WTC11 (cell line): ENCODE measurements at regions not wholly inside any gene's neighbourhood (a gene's known extent, or its start where the extent isn't known, plus 50 kb on each side); places are given as distances from the start of the nearest gene placed in this dataset.

Source experiments
- ATAC-seq: fragments of 200-7000 bp; cut with Tn5 transposase; 2 replicates; pipeline ENCODE4 v1.10.0; 2021; ENCODE audit warnings: mild to moderate bottlenecking, moderate library complexity
- CTCF ChIA-PET: fragments of 300-600 bp; sonication (Branson Sonifier 250); formaldehyde crosslinking; loops from one replicate; lab custom pipeline; 2021; ENCODE audit warnings: antibody characterized with exemption; lab: Charles Lee
- POLR2A ChIA-PET: fragments of 350-600 bp; sonication (Branson Sonifier 250); formaldehyde crosslinking; loops from one replicate; lab custom pipeline; 2021; ENCODE audit warnings: antibody characterized with exemption; lab: Charles Lee
- DNase-seq: peaks from one replicate; pipeline ENCODE4 v3.0.0; 2021; ENCODE audit warnings: low spot score
- H3K27ac Mint-ChIP-seq: 2 replicates; pipeline ENCODE4 v1.8.0; 2021; ENCODE audit warnings: mixed read lengths
- H3K27me3 Mint-ChIP-seq: 2 replicates; pipeline ENCODE4 v1.8.0; 2021; ENCODE audit warnings: low read depth, mild to moderate bottlenecking, moderate library complexity, mixed read lengths
- H3K36me3 Mint-ChIP-seq: 2 replicates; pipeline ENCODE4 v1.8.0; 2021; ENCODE audit warnings: mixed read lengths
- H3K4me1 Mint-ChIP-seq: 2 replicates; pipeline ENCODE4 v1.8.0; 2022; ENCODE audit warnings: mixed read lengths
- H3K4me3 Mint-ChIP-seq: 2 replicates; pipeline ENCODE4 v1.8.0; 2021; ENCODE audit warnings: mild to moderate bottlenecking, moderate library complexity, mixed read lengths
- H3K9me3 Mint-ChIP-seq: 2 replicates; pipeline ENCODE4 v1.8.0; 2021; ENCODE audit warnings: mixed read lengths
- FOXK1 ChIP-seq: sonication (generic); formaldehyde crosslinking; IDR thresholded peaks from 2 replicates; pipeline ENCODE4 v1.8.0; 2022; ENCODE audit warnings: mild to moderate bottlenecking, moderate library complexity, missing genetic modification reagents
- GABPB1 ChIP-seq: sonication (generic); formaldehyde crosslinking; IDR thresholded peaks from 2 replicates; pipeline ENCODE4 v1.8.1; 2023; ENCODE audit warnings: mild to moderate bottlenecking, missing genetic modification reagents
- KAT7 ChIP-seq: sonication (generic); formaldehyde crosslinking; IDR thresholded peaks from 2 replicates; pipeline ENCODE4 v1.8.1; 2023; ENCODE audit warnings: missing genetic modification reagents, mild to moderate bottlenecking, borderline replicate concordance
- SP1 ChIP-seq: sonication (generic); formaldehyde crosslinking; conservative IDR thresholded peaks from 2 replicates; pipeline ENCODE4 v1.8.1; 2022; ENCODE audit warnings: missing genetic modification reagents
- TEAD4 ChIP-seq: sonication (generic); formaldehyde crosslinking; IDR thresholded peaks from 2 replicates; pipeline ENCODE4 v1.8.0; 2022; ENCODE audit warnings: mild to moderate bottlenecking, missing genetic modification reagents
- TP53 ChIP-seq: sonication (generic); formaldehyde crosslinking; IDR thresholded peaks from 2 replicates; pipeline ENCODE4 v1.8.1; 2023; ENCODE audit warnings: mild to moderate bottlenecking, missing genetic modification reagents
- TF ChIP-seq, protein P1 (sequence below): sonication (generic); formaldehyde crosslinking; IDR thresholded peaks from 2 replicates; pipeline ENCODE4 v1.8.0; 2022; ENCODE audit warnings: missing genetic modification reagents
- TF ChIP-seq, protein P2 (sequence below): sonication (generic); formaldehyde crosslinking; IDR thresholded peaks from 2 replicates; pipeline ENCODE4 v1.8.0; 2023; ENCODE audit warnings: missing genetic modification reagents
- TF ChIP-seq, protein P3 (sequence below): sonication (generic); formaldehyde crosslinking; IDR thresholded peaks from 2 replicates; pipeline ENCODE4 v1.8.1; 2023; ENCODE audit warnings: mild to moderate bottlenecking, moderate library complexity, missing genetic modification reagents
- TF ChIP-seq, protein P4 (sequence below): sonication (generic); formaldehyde crosslinking; IDR thresholded peaks from 2 replicates; pipeline ENCODE4 v1.8.1; 2023; ENCODE audit warnings: mild to moderate bottlenecking, missing genetic modification reagents
- TF ChIP-seq, protein P5 (sequence below): fragments of 250-450 bp; sonication (Bioruptor Pico); IDR thresholded peaks from 2 replicates; pipeline ENCODE4 v2.1.2; 2022; ENCODE audit warnings: mild to moderate bottlenecking, moderate library complexity
- TF ChIP-seq, protein P6 (sequence below): sonication (generic); formaldehyde crosslinking; IDR thresholded peaks from 2 replicates; pipeline ENCODE4 v1.8.0; 2023; ENCODE audit warnings: mild to moderate bottlenecking, missing genetic modification reagents

DNA sequence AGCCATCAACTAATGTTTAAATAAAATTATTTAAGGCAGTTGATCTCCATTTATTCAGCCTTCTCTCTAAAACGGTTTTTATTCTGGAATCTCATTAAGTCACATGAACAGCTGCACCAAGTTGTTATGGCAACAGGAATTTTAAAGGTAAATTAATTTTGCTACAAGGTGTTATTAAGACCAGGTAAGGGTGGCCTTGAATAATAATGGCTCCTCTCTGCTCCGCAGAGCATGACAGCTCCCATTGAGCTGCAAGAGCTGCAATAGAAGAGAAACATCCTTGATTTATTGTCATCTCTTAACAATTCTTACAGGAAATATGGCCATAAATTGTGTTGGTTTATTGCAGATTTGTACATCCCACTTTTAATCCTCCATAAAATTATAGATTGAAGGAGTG lies 165.8 kb downstream of the KLF6 start (continued):
- TF ChIP-seq, protein P1, sequence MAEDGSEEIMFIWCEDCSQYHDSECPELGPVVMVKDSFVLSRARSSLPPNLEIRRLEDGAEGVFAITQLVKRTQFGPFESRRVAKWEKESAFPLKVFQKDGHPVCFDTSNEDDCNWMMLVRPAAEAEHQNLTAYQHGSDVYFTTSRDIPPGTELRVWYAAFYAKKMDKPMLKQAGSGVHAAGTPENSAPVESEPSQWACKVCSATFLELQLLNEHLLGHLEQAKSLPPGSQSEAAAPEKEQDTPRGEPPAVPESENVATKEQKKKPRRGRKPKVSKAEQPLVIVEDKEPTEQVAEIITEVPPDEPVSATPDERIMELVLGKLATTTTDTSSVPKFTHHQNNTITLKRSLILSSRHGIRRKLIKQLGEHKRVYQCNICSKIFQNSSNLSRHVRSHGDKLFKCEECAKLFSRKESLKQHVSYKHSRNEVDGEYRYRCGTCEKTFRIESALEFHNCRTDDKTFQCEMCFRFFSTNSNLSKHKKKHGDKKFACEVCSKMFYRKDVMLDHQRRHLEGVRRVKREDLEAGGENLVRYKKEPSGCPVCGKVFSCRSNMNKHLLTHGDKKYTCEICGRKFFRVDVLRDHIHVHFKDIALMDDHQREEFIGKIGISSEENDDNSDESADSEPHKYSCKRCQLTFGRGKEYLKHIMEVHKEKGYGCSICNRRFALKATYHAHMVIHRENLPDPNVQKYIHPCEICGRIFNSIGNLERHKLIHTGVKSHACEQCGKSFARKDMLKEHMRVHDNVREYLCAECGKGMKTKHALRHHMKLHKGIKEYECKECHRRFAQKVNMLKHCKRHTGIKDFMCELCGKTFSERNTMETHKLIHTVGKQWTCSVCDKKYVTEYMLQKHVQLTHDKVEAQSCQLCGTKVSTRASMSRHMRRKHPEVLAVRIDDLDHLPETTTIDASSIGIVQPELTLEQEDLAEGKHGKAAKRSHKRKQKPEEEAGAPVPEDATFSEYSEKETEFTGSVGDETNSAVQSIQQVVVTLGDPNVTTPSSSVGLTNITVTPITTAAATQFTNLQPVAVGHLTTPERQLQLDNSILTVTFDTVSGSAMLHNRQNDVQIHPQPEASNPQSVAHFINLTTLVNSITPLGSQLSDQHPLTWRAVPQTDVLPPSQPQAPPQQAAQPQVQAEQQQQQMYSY (CRISPR knock-in tag) = no peak
- TF ChIP-seq KAT7 = no peak
- TF ChIP-seq, all 79 proteins: peak for 0

DNA sequence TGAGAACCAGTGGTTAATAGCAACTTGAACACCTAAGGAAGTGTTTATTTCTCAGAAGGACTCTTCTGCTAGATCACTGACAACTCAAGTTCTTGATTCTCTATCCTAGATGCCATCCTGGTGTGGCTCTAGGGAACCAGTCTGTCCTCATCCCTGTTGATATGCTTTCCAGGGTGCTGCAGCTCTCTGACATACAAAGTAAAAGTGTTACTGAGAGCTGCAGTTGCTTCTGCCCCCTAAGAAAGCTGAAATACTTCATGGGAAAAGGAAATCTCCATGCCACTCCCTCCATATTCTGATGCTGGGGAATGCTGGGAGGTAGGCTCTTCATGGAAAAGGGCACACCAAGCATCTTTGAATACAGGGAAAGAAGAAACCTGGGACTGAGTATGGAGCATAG lies 168.1 kb downstream of the KLF6 start:
- ATAC-seq (no peak), DNase-seq (no peak)
- ChIA-PET POLR2A (no interaction called here), CTCF (no interaction called here)
- TF ChIP-seq TEAD4 (CRISPR knock-in tag) = no peak
- TF ChIP-seq, protein P2, sequence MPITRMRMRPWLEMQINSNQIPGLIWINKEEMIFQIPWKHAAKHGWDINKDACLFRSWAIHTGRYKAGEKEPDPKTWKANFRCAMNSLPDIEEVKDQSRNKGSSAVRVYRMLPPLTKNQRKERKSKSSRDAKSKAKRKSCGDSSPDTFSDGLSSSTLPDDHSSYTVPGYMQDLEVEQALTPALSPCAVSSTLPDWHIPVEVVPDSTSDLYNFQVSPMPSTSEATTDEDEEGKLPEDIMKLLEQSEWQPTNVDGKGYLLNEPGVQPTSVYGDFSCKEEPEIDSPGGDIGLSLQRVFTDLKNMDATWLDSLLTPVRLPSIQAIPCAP (CRISPR knock-in tag) = no peak
- TF ChIP-seq FOXK1 (CRISPR knock-in tag) = no peak
- TF ChIP-seq, protein P3, sequence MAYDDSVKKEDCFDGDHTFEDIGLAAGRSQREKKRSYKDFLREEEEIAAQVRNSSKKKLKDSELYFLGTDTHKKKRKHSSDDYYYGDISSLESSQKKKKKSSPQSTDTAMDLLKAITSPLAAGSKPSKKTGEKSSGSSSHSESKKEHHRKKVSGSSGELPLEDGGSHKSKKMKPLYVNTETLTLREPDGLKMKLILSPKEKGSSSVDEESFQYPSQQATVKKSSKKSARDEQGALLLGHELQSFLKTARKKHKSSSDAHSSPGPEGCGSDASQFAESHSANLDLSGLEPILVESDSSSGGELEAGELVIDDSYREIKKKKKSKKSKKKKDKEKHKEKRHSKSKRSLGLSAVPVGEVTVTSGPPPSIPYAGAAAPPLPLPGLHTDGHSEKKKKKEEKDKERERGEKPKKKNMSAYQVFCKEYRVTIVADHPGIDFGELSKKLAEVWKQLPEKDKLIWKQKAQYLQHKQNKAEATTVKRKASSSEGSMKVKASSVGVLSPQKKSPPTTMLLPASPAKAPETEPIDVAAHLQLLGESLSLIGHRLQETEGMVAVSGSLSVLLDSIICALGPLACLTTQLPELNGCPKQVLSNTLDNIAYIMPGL = no peak
- TF ChIP-seq GABPB1 (CRISPR knock-in tag) = no peak
- TF ChIP-seq, protein P4, sequence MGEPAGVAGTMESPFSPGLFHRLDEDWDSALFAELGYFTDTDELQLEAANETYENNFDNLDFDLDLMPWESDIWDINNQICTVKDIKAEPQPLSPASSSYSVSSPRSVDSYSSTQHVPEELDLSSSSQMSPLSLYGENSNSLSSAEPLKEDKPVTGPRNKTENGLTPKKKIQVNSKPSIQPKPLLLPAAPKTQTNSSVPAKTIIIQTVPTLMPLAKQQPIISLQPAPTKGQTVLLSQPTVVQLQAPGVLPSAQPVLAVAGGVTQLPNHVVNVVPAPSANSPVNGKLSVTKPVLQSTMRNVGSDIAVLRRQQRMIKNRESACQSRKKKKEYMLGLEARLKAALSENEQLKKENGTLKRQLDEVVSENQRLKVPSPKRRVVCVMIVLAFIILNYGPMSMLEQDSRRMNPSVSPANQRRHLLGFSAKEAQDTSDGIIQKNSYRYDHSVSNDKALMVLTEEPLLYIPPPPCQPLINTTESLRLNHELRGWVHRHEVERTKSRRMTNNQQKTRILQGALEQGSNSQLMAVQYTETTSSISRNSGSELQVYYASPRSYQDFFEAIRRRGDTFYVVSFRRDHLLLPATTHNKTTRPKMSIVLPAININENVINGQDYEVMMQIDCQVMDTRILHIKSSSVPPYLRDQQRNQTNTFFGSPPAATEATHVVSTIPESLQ (CRISPR knock-in tag) = no peak
- TF ChIP-seq, protein P5, sequence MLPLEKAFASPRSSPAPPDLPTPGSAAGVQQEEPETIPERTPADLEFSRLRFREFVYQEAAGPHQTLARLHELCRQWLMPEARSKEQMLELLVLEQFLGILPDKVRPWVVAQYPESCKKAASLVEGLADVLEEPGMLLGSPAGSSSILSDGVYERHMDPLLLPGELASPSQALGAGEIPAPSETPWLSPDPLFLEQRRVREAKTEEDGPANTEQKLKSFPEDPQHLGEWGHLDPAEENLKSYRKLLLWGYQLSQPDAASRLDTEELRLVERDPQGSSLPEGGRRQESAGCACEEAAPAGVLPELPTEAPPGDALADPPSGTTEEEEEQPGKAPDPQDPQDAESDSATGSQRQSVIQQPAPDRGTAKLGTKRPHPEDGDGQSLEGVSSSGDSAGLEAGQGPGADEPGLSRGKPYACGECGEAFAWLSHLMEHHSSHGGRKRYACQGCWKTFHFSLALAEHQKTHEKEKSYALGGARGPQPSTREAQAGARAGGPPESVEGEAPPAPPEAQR (CRISPR knock-in tag) = no peak
- TF ChIP-seq, protein P6, sequence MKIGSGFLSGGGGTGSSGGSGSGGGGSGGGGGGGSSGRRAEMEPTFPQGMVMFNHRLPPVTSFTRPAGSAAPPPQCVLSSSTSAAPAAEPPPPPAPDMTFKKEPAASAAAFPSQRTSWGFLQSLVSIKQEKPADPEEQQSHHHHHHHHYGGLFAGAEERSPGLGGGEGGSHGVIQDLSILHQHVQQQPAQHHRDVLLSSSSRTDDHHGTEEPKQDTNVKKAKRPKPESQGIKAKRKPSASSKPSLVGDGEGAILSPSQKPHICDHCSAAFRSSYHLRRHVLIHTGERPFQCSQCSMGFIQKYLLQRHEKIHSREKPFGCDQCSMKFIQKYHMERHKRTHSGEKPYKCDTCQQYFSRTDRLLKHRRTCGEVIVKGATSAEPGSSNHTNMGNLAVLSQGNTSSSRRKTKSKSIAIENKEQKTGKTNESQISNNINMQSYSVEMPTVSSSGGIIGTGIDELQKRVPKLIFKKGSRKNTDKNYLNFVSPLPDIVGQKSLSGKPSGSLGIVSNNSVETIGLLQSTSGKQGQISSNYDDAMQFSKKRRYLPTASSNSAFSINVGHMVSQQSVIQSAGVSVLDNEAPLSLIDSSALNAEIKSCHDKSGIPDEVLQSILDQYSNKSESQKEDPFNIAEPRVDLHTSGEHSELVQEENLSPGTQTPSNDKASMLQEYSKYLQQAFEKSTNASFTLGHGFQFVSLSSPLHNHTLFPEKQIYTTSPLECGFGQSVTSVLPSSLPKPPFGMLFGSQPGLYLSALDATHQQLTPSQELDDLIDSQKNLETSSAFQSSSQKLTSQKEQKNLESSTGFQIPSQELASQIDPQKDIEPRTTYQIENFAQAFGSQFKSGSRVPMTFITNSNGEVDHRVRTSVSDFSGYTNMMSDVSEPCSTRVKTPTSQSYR (CRISPR knock-in tag) = no peak
- no peak for TF ChIP-seq SP1 (CRISPR knock-in tag)
- Mint-ChIP-seq H3K27me3 (peaks cover 3% of the 10 kb centered on the region; the same call in 1 of the 2 replicates), H3K27ac (no peak overlapping the region), H3K4me1 (no peaks in the 10 kb centered on the region), H3K9me3 (peaks cover 64% of the 10 kb centered on the region), H3K4me3 (no peak overlapping the region), H3K36me3 (peaks cover 46% of the 10 kb centered on the region)

DNA sequence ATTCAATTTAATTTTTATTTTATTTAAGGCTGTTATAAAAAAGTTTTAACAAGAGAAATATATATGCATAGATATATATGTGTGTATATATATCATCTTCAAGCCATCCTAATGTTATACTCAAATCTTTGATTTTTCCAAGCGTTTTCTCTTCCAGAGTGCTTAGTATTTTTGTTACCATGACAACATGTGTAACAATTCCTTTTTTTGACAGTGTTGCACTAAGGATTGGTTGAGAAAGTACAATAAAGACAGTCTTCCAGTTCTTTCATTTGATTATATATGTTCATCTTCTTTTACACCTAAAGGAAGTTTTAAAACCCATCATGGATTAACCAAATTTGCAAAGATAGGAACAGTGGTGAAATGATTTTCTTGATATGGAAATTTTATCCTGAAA lies 171.7 kb downstream of the KLF6 start:
- ATAC-seq (no peak), DNase-seq (no peak)
- ChIA-PET CTCF (no interaction called here), POLR2A (no interaction called here)
- H3K9me3 Mint-ChIP-seq = peaks cover 72% of the 10 kb centered on the region
- no peak overlapping the region for H3K4me3 Mint-ChIP-seq
- H3K27ac Mint-ChIP-seq = no peak overlapping the region
- TF ChIP-seq TP53 (CRISPR knock-in tag) = no peak
- H3K36me3 Mint-ChIP-seq = peaks cover 34% of the 10 kb centered on the region
- H3K27me3 Mint-ChIP-seq = no peaks in the 10 kb centered on the region
- no peaks in the 10 kb centered on the region for H3K4me1 Mint-ChIP-seq
